ENCODE measurements at regions not wholly inside any gene's neighbourhood (a gene's known extent, or its start where the extent isn't known, plus 50 kb on each side); places are given as distances from the start of the nearest gene placed in this dataset.

DNA sequence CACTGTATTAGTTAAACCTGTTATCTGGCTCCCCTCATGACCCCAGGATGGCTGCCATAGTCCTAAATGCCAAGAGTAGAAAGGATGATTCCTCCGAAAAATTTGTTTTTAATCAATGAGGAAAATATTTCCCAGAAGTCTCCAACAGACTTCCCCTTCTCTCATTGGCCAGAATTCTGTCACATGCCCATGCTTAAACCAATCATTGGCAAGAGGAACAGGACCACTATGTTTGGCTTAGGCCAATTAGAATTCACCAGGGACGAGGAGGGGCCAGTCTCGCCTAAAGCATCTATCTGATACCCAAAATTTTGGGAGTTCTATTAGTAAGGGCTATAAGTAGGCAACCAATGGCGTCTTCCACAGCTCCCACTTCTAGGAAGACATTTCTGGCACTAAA, 71.2 kb upstream of the IL6 start:
- DNase-seq, result no peak

DNA sequence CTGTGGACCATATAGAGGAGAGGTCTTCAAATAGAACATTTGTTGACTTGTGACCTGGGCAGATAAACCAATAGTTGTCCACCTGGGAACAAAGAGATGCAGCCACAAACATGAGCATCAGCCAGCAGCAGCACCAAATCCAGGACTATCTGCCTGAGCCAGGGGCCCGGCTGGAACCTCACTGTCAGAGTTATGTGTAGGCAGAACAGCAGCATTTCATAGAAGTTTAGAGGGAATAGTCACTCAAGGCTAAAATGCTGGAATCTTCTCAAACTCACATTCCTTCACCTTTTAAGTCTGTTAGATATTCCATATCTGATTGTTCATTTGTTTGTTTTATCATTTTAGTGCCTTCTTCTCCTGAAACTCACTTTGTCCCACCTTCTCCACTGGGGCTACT, 72.2 kb upstream of the IL6 start:
- DNase-seq, result no peak

DNA sequence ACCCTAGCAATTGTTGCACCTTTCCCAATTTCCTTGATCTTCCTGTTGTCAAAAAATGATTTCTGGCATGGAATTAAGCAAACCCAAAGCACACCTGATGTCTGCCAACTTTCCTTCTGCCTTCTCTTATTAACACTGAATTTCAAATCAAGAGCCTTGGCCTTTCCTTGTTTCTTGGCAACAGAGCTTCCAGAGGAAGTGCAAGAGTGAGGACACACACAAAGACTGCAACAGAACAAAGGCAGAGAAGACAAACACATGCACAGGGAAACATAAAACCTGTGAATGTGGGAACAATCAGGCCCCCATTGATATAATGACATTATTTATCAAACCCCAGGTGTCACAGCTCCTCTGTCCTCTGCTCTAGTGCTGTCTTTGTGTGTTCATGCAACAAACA, 73.0 kb upstream of the IL6 start:
- DNase-seq, result no peak

DNA sequence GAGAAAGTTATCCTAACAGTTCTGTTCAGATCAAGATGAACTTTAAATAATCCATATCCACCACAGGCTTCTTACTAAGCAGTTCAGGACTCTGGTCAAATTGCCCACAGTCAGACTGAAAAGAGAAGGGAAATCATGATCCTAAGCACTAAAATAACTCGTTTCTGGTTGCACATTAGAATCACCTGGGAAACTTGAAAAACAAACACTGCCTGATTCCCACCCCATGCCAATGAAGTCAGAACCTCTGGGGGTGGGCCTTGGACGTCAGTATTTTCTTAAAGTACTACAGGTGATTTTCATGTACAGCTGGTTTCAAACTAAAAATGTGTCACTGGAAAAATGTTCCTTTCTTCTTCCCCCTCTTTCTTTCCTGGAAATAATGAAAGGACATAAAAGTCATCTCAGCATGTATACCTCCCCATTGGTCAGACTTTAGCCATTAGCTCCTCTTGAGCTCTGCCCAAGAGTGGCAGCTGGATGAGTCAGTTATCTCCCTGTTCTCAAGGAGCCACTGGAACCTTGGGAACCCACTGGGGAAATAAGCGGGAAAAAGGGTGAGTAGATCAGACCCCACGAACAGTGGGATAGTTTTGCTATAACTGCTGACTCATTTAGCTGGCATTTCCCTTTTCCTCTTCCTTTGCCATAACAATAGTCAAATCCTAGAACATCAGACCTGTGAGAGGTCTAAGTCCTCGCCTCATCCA, 75.3 kb upstream of the IL6 start:
- DNase-seq, result no peak

DNA sequence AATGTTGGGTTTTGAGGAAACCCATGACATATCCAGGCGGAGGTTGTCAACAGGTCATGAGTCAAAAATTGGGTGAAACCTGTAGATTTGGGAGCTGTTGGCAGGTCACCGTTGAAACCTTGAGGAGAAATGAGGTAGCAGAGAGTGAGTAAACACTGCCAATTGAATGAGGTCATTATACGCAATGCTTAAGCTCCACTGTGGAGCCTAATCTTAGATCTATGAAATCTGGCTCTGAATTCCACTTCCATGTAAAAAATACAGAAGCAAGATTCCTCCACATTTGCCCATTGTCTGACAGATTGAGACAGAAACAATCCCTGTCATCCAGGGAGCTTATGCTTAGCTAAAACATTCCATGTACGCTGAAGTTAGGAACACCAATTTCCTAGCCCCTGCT, 76.0 kb upstream of the IL6 start:
- no peak for DNase-seq

DNA sequence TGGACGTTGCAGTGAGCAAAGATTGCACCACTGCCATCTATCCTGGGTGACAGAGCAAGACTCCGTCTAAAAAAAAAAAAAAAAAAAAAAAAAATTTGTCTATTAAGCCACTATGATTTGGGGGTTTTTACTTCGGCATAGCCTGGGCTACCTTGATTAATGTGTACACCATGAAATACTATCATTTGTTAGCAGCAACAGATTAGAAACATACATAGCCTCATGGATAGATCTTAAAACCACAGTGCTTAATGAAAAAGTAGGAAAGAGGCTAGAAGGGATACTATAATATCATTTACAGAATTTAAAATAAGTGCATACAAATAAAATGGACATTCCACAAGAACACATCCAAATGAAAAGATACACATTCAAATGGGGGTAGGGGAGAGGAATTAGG, 77.3 kb upstream of the IL6 start:
- DNase-seq, result no peak

DNA sequence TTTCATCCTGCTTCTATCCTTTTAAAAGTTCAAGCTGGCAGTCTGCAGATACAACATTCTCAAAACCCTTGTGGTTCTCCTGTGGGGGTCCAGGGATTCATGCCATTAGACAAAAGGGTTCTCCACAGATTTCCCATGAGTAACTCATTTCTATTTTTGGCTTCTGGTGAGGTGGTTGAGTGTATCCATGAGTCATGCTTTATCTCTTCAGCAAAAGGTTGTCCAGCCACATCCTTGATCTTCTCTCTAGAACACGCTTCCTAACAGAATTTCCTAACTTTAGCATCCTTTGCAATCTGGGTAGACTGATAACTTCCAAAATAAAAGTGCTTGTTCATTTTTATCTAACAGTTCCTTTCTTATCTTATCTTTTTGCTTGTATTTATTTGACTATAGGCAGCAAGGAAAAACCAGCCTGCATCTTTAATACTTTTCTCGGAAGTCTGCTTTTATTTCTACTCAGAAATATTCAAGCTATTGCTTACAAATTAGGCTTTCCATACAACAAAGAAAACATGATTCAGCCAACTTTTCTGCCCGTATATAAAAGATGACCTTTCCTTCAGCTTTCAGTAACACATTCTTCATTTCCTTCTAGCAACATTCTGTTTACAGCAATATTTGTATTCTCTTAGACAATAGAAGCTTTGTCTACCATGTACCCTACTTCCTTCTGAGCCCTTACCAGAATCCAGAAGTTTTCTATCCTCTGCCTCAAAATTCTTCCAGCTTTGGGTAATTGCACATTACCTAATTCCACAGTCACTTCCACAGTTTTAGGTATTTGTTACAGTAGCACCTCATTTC, 79.3 kb upstream of the IL6 start:
- DNase-seq, result no peak

DNA sequence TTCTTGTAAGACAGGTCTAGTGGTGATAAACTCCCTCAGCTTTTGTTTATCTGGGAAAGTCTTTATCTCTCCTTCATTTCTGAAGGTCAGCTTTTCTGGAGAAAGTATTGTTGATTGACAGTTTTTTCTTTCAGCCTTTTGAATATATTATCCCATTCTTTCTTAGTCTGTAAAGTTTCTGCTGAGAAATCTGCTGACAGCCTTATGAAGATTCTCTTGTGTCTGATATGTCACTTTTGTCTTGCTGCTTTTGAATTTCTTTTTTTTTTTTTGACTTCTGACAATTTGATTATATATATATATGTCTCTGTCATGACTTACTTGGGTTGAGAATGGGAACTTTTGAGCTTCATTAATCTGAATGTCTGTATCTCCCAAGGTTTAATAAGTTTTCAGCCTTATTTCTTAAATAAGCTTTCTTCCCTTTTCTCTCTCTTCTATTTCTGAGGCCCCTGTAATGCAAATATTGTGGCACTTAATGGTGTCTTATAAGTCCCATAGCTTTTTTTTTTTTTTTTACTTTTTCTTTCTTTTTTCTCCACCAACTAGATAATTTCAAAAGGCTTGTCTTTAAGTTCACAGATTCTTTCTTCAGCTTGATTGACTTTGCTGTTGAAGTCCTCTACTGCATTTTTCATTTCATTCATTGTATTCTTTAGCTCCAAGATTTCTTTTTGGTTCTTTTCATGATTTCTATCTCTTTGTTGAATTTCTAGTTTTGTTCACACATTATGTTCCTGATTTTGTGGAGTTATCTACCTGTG, 81.4 kb upstream of the IL6 start:
- no peak for DNase-seq

DNA sequence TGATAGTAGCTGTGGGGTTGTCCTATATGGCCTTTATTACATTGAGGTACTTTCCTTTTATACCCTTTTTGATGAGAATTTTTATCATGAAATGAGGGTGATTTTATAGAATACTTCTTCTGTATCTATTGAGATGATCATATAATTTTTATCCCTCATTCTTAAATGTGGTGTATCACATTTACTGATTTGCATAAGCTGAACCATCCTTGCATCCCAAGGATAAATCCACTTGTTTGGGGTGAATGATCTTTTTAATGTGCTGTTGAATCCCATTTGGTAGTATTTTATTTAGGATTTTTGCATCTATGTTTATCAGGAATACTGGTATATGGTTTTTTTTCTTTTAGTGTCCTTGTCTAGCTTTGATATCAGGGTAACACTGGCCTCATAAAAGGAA, 84.5 kb upstream of the IL6 start:
- no peak for DNase-seq

DNA sequence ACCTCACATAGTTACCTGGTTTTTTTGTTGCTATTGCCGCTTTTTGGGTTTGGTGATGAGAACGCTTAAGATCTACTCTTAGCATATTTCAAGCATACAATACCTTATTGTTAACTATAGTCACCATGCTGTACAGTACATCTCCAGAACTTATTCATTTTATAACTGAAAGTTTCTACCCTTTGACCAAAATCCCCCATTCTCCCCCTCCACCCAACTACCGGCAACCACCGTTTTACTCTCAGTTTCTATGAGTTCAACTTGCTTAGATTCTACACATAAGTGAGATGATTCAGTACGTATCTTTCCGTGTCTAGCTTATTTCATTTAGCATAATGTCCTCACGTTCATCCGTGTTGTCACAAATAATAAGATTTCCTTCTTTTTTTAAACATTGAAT, 86.7 kb upstream of the IL6 start:
- peak; percentile 13 for DNase-seq

DNA sequence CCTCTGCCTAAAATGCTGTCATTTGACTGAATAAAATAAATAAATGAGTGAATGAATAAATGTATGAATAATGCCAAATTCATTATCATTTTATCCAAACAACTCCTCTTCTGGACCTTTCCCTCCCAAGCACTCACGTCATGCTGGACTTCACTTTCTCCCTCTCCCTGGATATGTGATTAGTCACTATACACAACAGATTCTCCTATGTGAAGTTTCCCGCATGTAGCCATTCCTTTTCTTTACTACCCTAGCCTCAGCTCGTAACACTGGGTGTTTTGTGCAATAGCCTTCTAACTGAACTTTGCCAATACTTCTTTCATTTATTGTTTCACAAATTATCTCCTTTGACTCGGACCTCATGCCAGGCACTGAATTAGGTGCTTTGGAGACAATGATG, 87.6 kb upstream of the IL6 start:
- DNase-seq, result no peak

DNA sequence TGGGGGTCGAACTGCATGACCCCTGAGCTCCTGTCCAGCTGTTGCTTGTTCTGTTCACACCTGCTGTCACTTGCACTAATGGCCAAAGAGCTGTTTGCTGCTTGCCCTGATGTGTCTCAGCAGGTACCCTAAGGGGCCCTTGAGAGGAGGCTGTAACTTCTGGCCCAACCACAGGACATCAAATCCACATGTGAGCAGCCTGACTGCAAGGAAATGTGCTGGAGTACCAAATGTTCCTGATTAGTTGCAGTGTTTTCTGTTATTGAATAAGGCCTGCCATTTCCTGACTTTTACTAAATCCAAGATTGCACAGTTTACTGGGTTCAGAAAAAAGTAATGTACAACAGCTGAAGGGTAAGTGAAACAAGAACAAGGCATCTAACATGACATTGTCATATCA, 91.7 kb upstream of the IL6 start:
- DNase-seq, result no peak

DNA sequence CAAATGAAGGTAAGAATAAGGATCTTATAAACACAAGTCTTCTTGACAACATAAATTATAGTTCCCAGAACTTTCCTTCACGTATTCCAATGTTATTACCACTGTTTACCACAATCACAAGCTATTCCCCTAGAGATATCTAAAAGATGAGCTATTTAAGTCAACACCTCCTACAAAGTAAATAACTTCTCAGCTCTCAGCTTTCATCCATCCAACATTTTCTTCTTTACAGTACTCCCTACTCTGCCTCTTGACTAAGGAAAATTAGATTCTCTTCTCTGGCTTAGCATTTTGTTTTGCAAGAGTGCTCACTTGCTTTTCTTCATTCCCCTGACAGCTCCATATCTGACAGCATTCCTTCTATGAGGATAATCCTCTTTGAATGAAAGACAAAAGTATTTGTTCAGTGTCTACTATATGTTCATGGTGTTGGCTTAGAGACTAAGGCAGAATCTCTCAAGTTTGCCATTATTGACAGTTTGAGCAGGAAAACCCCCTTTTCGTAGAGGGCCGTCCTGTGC, 93.0 kb upstream of the IL6 start:
- no peak for DNase-seq

DNA sequence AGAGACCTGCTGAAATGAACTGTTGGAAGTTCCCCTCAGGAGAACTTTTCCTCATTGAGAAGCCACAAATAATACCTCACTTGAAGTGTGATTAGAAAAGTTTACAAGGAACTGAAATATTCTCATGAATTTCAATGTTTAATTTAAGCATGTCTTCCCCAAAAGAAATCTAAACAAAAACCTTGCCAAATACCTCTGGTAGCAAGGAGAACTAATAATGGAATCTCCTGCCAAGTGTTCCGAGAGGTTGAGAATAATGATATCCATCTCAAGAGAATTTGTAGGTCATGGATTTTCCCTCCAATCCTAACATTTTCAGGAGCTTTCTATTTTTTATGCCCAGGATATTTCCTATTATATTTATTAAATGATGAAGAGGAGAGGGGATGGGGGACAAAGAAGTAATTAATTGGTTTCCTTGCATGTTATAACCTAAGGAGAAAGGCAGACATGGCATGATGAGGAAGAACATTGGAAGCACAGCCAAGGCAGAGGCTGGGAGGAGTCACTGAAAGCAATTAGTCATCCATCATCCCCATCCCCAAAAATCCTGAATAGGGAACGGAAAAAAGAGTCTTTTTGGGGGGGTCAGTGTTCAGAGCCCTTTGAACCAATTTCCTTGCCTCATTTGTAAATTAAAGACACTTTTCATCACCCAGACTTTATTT, 93.6 kb upstream of the IL6 start:
- no peak for DNase-seq

DNA sequence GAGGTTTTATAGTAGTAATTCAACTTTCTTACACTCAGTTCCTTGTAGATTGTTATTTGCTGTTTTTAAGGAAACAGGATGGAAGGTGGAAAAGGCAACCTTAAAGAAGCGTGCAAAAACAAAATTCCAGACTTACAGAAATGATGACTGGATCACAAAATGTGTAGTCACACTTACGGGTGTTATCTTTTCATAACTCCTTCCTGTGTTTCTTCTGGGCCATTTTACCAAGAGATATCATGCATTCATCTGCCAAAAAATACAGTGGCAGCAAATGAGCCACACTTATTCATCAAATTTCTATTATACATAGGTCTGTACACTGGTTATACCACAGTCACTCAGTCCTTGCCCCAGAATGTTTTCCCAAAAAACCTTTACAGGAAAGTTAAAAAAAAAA, 94.3 kb upstream of the IL6 start:
- DNase-seq, result no peak

DNA sequence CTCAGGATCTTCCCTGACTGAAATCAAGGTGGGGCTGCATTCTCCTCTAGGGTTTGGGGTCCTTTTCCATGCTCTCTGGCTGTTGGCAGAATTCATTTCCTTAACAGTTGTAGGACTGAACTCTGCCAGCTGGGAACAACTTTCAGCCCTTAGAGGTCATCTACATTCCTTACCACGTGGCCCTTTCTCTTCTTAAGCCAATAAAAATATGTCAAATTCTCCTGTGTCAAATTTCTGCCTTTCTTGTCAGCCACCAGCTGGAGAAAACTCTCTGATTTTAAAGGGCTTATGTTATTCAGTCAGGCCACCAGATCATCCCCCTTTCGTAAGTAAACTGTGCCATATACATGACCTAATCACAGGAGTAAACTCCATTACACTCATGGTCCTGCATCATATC, 95.3 kb upstream of the IL6 start:
- no peak for DNase-seq

DNA sequence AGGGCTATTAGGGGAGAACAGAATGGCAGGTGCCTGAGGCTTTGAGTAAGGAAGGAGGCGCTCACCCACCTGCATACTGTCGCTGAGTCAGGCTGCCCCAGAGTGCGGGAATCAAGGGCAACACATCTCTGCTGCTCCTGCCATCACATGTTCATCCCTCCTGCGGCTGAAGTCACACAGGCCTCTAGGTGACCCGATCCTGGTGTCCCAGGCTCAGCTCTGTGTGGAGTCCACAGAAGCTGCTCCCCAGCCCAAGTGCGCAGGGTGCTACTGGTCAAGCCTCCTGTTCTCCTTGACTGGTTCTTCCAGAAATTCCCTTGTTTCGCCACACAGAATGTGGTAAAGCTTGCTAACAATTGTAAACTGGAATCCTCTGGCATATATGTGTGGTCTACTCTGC, 96.9 kb upstream of the IL6 start:
- DNase-seq, result no peak

DNA sequence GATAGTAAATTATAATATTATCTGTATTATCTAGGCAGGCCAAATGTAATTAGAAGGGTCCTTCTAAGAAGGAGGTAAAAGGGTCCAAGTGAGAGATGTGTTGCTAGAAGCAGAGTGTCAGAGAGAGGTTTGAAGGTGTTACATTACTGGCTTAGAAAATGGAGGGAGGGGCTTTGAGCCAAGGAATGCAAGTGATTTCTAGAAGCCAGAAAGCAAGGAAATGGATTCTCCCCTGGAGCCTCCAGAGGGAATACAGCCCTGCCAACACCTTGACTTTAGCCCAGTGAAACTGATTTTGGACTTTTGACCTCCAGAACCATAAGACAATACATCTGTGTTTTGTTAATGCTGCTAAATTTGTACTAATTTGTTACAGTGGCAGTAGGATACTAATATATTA, 97.9 kb upstream of the IL6 start:
- no peak for DNase-seq

DNA sequence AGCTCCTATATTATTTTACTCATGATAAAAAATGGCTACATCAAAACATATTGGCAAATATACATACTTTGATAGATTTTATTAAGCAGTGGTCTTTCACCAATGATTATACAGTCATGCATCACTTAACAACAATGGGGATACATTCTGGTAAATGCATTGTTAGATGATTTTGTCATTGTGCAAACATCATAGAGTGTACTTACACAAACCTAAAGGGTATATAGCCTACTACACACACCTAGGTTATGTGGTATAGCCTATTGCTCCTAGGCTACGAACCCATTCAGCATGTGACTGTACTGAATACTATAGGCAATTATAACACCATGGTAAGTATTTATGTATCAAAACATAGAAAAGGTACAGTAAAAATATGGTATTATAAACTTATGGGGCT, 98.9 kb upstream of the IL6 start:
- no peak for DNase-seq

DNA sequence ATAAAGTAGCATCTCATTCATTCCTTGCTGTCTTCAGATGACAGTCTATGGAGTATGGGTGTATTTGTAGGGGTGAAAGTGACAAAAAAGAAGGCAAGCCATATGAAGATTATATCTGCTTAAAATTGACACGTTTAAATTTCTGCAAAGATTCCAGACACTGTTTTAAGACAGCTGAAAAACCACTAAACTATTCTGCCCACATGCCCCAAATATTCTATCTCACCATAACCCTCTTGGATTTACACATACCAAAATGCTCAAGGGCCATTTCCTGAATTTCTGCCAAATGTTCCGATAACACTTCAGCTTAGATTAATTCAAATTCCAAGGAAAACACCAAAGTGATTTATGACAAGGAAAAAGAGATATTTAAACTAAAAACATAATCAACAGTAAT, 99.9 kb upstream of the IL6 start:
- no peak for DNase-seq

DNA sequence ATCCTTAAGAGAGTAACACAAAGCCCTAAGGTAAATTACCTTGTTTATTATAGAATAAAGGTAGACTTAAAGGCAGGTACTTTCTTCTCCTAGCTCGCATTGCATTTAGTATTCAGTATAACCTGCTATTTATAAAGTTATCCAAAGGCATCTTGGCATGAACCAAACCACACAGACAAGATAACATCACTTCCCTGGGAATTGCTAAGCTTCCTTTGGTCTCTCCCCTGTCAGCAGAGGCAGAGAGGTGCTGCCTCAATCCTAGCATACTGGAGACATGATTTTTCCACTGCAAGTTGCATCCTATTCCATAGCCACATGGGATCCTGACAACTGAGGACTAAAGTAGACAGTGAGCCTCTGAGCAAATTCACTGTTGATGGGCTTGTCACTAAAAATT, 101.7 kb upstream of the IL6 start:
- no peak for DNase-seq

DNA sequence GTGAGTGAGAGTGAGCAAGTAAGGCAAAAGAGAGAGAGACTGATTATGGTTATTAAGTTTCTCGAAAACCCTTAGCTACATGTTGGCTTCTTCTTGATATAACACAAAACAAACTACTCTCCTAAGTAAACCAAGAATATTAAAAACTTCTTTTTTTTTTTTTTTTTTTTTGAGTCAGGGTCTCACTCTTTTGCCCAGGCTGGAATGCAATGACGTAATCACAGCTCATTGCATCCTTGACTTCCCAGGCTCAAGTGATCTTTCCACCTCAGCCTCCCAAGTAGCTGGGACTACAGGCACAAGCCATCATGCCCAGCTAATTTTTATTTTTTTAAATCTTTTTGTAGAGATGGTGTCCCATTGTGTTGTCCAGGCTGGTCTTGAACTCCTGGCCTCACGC, 102.2 kb upstream of the IL6 start:
- DNase-seq, result no peak

DNA sequence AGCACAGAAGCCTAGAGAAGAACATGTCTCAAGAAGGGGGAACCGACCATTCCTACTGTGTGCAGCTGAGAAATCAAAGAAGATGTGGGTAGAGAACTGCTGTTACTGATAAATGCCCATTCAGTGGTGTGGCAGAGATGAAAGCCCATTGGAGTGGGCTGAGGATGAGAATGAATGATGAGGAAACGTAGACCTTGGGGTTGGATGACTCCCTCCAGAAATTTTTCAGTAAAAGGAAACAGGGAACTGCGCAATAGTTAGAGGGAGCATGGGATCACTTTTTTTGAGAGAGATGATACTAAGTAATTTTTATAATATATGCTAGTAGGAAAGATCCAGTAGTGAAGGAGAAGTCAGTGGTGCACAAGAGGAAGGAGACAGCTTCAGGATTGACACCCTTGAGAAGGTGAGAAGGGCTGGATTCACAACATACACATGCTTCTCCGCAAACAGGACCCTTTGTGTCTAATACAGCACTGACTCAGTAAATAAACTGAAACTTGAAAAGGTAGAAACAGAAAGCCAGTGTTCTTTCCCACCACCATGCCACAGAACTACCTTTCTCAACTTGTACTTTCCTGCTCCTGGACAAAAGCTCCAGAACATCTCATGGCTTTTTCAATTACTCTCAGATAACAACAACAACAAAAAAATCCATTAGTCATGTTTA, 104.7 kb upstream of the IL6 start:
- DNase-seq, result peak; percentile 71
